ENCODE measurements at regions not wholly inside any gene's neighbourhood (a gene's known extent, or its start where the extent isn't known, plus 50 kb on each side); places are given as distances from the start of the nearest gene placed in this dataset.

- ChIA-PET POLR2A (no interaction called here), CTCF (ENCODE audit: low intra/inter-chr PET ratio, low total read pairs) (no interaction called here)
- no peak overlapping the region for H3K9ac ChIP-seq (ENCODE audit: insufficient read depth, low read depth, low read length)
- intact Hi-C loops (cut with micrococcal nuclease; ENCODE audit: unreplicated experiment): no loop called here
- FAIRE-seq: no peak
- no peak overlapping the region for H3K4me3 ChIP-seq (replicated peaks in 1 of 3; ENCODE audit: insufficient read depth in 1 of 3, low read depth in 2 of 3, low read length in 3 of 3)
- H2AFZ ChIP-seq (ENCODE audit: low read length): no peak overlapping the region
- no peaks in the 10 kb centered on the region for H3K36me3 ChIP-seq (replicated peaks in 1 of 2; ENCODE audit: control insufficient read depth in 1 of 2, insufficient read depth in 2 of 2, low read length in 2 of 2)
- no TSS peak for BruUV-seq (replicated peaks)
- in situ Hi-C loops (cut with HindIII; ENCODE audit: extremely low pct_ligation_motif_present, low pct_unique_long_range_greater_than_20kb): no loop called here
- H3K79me2 ChIP-seq (ENCODE audit: insufficient read depth, low read length): no peaks in the 10 kb centered on the region
- no peaks in the 10 kb centered on the region for H4K20me1 ChIP-seq (ENCODE audit: insufficient read depth, low read length)
- 0% methylated on average over 1 of the region's 1 CpG for WGBS (ENCODE audit: low lambda C conversion rate)
- DNase-seq (ENCODE audit: low spot score): no peak
- no peak for ATAC-seq
- H3K27me3 ChIP-seq (ENCODE audit: control insufficient read depth in 1 of 2, insufficient read depth in 2 of 2, low read length in 2 of 2): no peaks in the 10 kb centered on the region; a peak in 1 of 5 replicates
- no peak overlapping the region for H3K4me2 ChIP-seq (ENCODE audit: low read depth, low read length)
- no peaks in the 10 kb centered on the region for H3K9me3 ChIP-seq (ENCODE audit: low read length)
- no peak for TF ChIP-seq CEBPB (IDR thresholded peaks at IDR 0.05; ENCODE audit: borderline replicate concordance, low read depth, low read length)
- no peak for TF ChIP-seq MBD4 (IDR thresholded peaks at IDR 0.05; ENCODE audit: borderline replicate concordance, low read length)
- TF ChIP-seq MXD3 (CRISPR knock-in tag; IDR thresholded peaks at IDR 0.05): no peak
- no peak for TF ChIP-seq EP300 (IDR thresholded peaks at IDR 0.05; ENCODE audit: low read depth in 2 of 2, low read length in 2 of 2)
- TF ChIP-seq EP300 (CRISPR knock-in tag; IDR thresholded peaks at IDR 0.05; ENCODE audit: borderline replicate concordance): no peak
- TF ChIP-seq STAG1 (CRISPR knock-in tag; IDR thresholded peaks at IDR 0.05): peak; percentile 7; the same call in 1 of the 2 replicates
- H3K4me1 ChIP-seq (ENCODE audit: insufficient read depth, low read length): no peaks in the 10 kb centered on the region
- no peak overlapping the region for H3K27ac ChIP-seq (ENCODE audit: extremely low read length, insufficient read depth, low read length)
These were observed 569.4 kb downstream of the HTR7 start for GRCh38 chr10:90288391-90288933.

- Histone ChIP-seq H3K4me2 (ENCODE audit: low read depth, low read length) (no peak overlapping the region), H4K20me1 (ENCODE audit: insufficient read depth, low read length) (no peaks in the 10 kb centered on the region), H3K9me3 (ENCODE audit: low read length) (no peaks in the 10 kb centered on the region), H3K4me3 (replicated peaks in 1 of 3; ENCODE audit: insufficient read depth in 1 of 3, low read depth in 2 of 3, low read length in 3 of 3) (no peak overlapping the region), H3K4me1 (ENCODE audit: insufficient read depth, low read length) (no peaks in the 10 kb centered on the region), H3K9ac (ENCODE audit: insufficient read depth, low read depth, low read length) (no peak overlapping the region), H3K79me2 (ENCODE audit: insufficient read depth, low read length) (no peaks in the 10 kb centered on the region), H2AFZ (ENCODE audit: low read length) (no peak overlapping the region), H3K27ac (ENCODE audit: extremely low read length, insufficient read depth, low read length) (no peak overlapping the region), H3K27me3 (ENCODE audit: control insufficient read depth in 1 of 2, insufficient read depth in 2 of 2, low read length in 2 of 2) (no peaks in the 10 kb centered on the region; a peak in 1 of 5 replicates), H3K36me3 (replicated peaks in 1 of 2; ENCODE audit: control insufficient read depth in 1 of 2, insufficient read depth in 2 of 2, low read length in 2 of 2) (no peaks in the 10 kb centered on the region)
- intact Hi-C loops (cut with micrococcal nuclease; ENCODE audit: unreplicated experiment) (no loop called here), in situ Hi-C loops (cut with HindIII; ENCODE audit: extremely low pct_ligation_motif_present, low pct_unique_long_range_greater_than_20kb) (no loop called here)
- POLR2A ChIA-PET: no interaction called here
- WGBS (ENCODE audit: low lambda C conversion rate): 0% methylated on average over 1 of the region's 1 CpG
- ATAC-seq: no peak
- CTCF ChIA-PET (ENCODE audit: low intra/inter-chr PET ratio, low total read pairs): no interaction called here
- FAIRE-seq: no peak
- BruUV-seq (replicated peaks): no TSS peak
- DNase-seq (ENCODE audit: low spot score): no peak
- TF ChIP-seq STAT6 (CRISPR knock-in tag; IDR thresholded peaks at IDR 0.05; ENCODE audit: borderline replicate concordance) (no peak), EEA1 (CRISPR knock-in tag; IDR thresholded peaks at IDR 0.05; ENCODE audit: borderline replicate concordance) (no peak), SALL2 (CRISPR knock-in tag; IDR thresholded peaks at IDR 0.05) (no peak), WIZ (CRISPR knock-in tag; IDR thresholded peaks at IDR 0.05) (no peak), SSRP1 (CRISPR knock-in tag; IDR thresholded peaks at IDR 0.05) (no peak), ZNF136 (CRISPR knock-in tag; IDR thresholded peaks at IDR 0.05; ENCODE audit: low read depth) (no peak), PRDM4 (CRISPR knock-in tag; IDR thresholded peaks at IDR 0.05; ENCODE audit: borderline replicate concordance) (no peak)
These were observed 568.8 kb downstream of the HTR7 start for GRCh38 chr10:90289037-90289436.

Measured in HepG2 (cell line).